ENCODE measurements at regions not wholly inside any gene's neighbourhood (a gene's known extent, or its start where the extent isn't known, plus 50 kb on each side); places are given as distances from the start of the nearest gene placed in this dataset.

DNA sequence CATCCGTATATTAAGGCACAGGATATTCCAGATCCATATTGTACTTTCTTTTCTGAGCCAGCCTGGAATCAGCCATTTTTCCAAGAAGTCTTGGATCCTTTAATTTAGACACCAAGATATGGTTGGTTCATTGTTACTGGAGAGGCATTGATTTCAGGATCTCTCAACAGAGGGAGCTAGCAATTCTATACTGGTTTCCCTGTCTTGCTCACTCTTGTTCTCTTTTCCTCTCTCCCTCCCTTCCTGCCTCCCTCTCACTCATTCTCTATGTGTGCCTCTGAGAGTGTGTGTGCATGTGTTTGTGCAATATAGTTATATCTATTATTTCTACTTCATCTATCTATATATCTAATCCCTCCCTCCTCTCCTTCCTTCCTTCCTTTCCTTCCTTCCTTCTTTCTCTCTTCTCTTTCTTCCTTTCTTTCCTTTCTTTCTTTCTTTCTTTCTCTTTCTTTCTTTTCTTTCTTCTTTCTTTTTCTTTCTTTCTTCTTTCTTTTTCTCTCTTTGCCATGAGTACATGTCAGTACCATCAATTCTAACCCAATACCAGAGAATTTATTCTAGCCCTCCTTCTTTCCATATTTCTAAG is 299.1 kb downstream of the EPHA7 start:
- Histone ChIP-seq H2BK15ac (ENCODE audit: low read length) (no peak overlapping the region), H3K9ac (replicated peaks in 1 of 4; ENCODE audit: extremely low read depth in 1 of 4, low read depth in 3 of 4, low read length in 3 of 4) (no peak overlapping the region), H3K18ac (ENCODE audit: extremely low read depth, low read length) (no peak overlapping the region), H4K91ac (replicated peaks; ENCODE audit: insufficient read length, low read length) (no peak overlapping the region), H3K14ac (ENCODE audit: insufficient read length) (no peak overlapping the region), H3K23me2 (ENCODE audit: low read depth, low read length) (no peaks in the 10 kb centered on the region), H3K79me2 (ENCODE audit: control insufficient read depth in 1 of 2, insufficient read depth in 2 of 2, low read length in 2 of 2) (no peaks in the 10 kb centered on the region), H3K4me2 (ENCODE audit: insufficient read depth in 1 of 2, low read depth in 2 of 2, low read length in 2 of 2) (no peak overlapping the region), H4K20me1 (replicated peaks in 1 of 2; ENCODE audit: control insufficient read depth in 1 of 2, insufficient read depth in 2 of 2, low read length in 2 of 2) (no peaks in the 10 kb centered on the region), H3K4me1 (replicated peaks in 1 of 4; ENCODE audit: control insufficient read depth in 3 of 4, insufficient read depth in 4 of 4, low read length in 3 of 4) (peaks cover 0 to 5% (median 0%) of the 10 kb centered on the region in 4 experiments; a peak in 1 of 7 replicates), H3K56ac (replicated peaks; ENCODE audit: insufficient read length, low read depth, low read length) (no peak overlapping the region), H3K9me3 (ENCODE audit: insufficient read depth in 2 of 2, low read depth in 1 of 2, low read length in 1 of 2) (no peaks in the 10 kb centered on the region), H3K4me3 (ENCODE audit: extremely low read depth in 1 of 4, insufficient read depth in 2 of 4, low read depth in 3 of 4, low read length in 4 of 4) (no peak overlapping the region), H2BK120ac (replicated peaks; ENCODE audit: low read depth, low read length) (no peak overlapping the region), H4K8ac (ENCODE audit: extremely low read depth, insufficient read depth, low read length) (no peak overlapping the region), H3K79me1 (ENCODE audit: low read depth, low read length) (no peaks in the 10 kb centered on the region), H2AFZ (ENCODE audit: low read length) (no peak overlapping the region), H3K27me3 (replicated peaks in 1 of 4; ENCODE audit: control insufficient read depth in 3 of 4, extremely low read depth in 1 of 4, insufficient read depth in 3 of 4, low read length in 3 of 4) (no peaks in the 10 kb centered on the region), H3K36me3 (ENCODE audit: control insufficient read depth in 2 of 4, insufficient read depth in 4 of 4, low read length in 3 of 4) (no peaks in the 10 kb centered on the region), H2BK5ac (ENCODE audit: low read depth, low read length) (no peak overlapping the region), H3K23ac (ENCODE audit: insufficient read length) (no peak overlapping the region), H3K4ac (replicated peaks; ENCODE audit: insufficient read length, low read depth, low read length) (no peak overlapping the region), H4K5ac (ENCODE audit: insufficient read length, low read depth, low read length) (no peak overlapping the region), H2BK12ac (ENCODE audit: low read depth, low read length) (no peak overlapping the region), H2AK5ac (ENCODE audit: low read depth, low read length) (no peak overlapping the region), H3K27ac (ENCODE audit: low read depth, low read length) (no peak overlapping the region), H2BK20ac (ENCODE audit: low read length) (no peak overlapping the region)
- 79% methylated on average over 1 of the region's 1 CpG; no CpG with 5 or more reads in 1 of the 2 experiments for WGBS, 2 experiments (ENCODE audit: extremely low coverage in 1 of 2, insufficient coverage in 1 of 2, insufficient read length in 1 of 2, insufficient replicate concordance in 2 of 2, low coverage in 1 of 2, low lambda C conversion rate in 2 of 2, missing lambda C conversion rate in 1 of 2)
- FAIRE-seq (no peak), DNase-seq (ENCODE audit: low read depth in 1 of 2, low spot score in 2 of 2) (no peak)
- CTCF ChIA-PET (ENCODE audit: partially characterized antibody): interaction anchor here (0.7 to 1.7 kb wide), 2 partner anchors 13 to 1099 kb away, joined by 3 to 4 read pairs; no protein-coding TSS in a partner anchor
- POLR2A ChIA-PET (ENCODE audit: partially characterized antibody): no interaction called here
- TF ChIP-seq, protein P1, sequence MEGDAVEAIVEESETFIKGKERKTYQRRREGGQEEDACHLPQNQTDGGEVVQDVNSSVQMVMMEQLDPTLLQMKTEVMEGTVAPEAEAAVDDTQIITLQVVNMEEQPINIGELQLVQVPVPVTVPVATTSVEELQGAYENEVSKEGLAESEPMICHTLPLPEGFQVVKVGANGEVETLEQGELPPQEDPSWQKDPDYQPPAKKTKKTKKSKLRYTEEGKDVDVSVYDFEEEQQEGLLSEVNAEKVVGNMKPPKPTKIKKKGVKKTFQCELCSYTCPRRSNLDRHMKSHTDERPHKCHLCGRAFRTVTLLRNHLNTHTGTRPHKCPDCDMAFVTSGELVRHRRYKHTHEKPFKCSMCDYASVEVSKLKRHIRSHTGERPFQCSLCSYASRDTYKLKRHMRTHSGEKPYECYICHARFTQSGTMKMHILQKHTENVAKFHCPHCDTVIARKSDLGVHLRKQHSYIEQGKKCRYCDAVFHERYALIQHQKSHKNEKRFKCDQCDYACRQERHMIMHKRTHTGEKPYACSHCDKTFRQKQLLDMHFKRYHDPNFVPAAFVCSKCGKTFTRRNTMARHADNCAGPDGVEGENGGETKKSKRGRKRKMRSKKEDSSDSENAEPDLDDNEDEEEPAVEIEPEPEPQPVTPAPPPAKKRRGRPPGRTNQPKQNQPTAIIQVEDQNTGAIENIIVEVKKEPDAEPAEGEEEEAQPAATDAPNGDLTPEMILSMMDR (IDR thresholded peaks at IDR 0.05; ENCODE audit: control extremely low read depth in 1 of 3, insufficient read depth in 1 of 3, low read depth in 1 of 3, low read length in 3 of 3): peak in 1 of 3 experiments; percentile 8; a peak in 1 of 4 replicates
- TF ChIP-seq RAD21 (IDR thresholded peaks at IDR 0.05 in 1 of 2, conservative IDR thresholded peaks at IDR 0.05 in 1 of 2; ENCODE audit: low read depth in 2 of 2, low read length in 2 of 2) (peak; percentile 25 to 29; a peak in 3 of 4 replicates), POU5F1 (IDR thresholded peaks at IDR 0.05; ENCODE audit: low read depth, low read length) (no peak), USF2 (IDR thresholded peaks at IDR 0.05; ENCODE audit: low read length) (no peak), KDM5A (IDR thresholded peaks at IDR 0.05; ENCODE audit: low read length) (no peak)

All from H1 (cell line).